Astrocyte of the cerebellum (primary cell): ENCODE measurements at regions not wholly inside any gene's neighbourhood (a gene's known extent, or its start where the extent isn't known, plus 50 kb on each side); places are given as distances from the start of the nearest gene placed in this dataset.
"Not testable (repeated sequence)": the region's sequence is repeated elsewhere in the genome, so short reads cannot be mapped to it uniquely, and the experiment has no call there.

Experiments used
- DNase-seq: peaks from one replicate; pipeline ENCODE4 v3.0.0-alpha.2; 2011; ENCODE audit warnings: low read depth
- H3K4me3 ChIP-seq: 2 replicates; pipeline ENCODE4 v1.5.1; 2011; ENCODE audit warnings: mild to moderate bottlenecking, low read depth, low read length, moderate library complexity
- CTCF ChIP-seq: IDR thresholded peaks from 2 replicates; pipeline ENCODE4 v1.5.1; 2012; ENCODE audit warnings: low read length, low read depth, moderate library complexity, mild to moderate bottlenecking; ENCODE audit errors: missing control alignments
- in situ Hi-C: cut with HindIII; loops from 2 replicates; pipeline ENCODE4 v1.10.0; 2017; ENCODE audit warnings: low sequenced_read_pairs

GRCh38 chr2:167814881-167815718, 432.3 kb downstream of the STK39 start:
- H3K4me3 ChIP-seq = no peak overlapping the region
- in situ Hi-C loops = no loop called here
- TF ChIP-seq CTCF = no peak
- DNase-seq = no peak

GRCh38 chr2:167814482-167814880, 432.9 kb downstream of the STK39 start:
- in situ Hi-C loops, H3K4me3 ChIP-seq, DNase-seq: not testable (repeated sequence)

- H3K4me3 ChIP-seq, DNase-seq, in situ Hi-C loops: not testable (repeated sequence)
Measured at GRCh38 chr2:167809799-167810198, 437.6 kb downstream of the STK39 start.

GRCh38 chr2:167803449-167803988, 443.9 kb downstream of the STK39 start:
- no peak for TF ChIP-seq CTCF
- in situ Hi-C loops = no loop called here

GRCh38 chr2:167794554-167795255, 452.7 kb downstream of the STK39 start:
- H3K4me3 ChIP-seq = no peak overlapping the region
- no peak for TF ChIP-seq CTCF
- in situ Hi-C loops = no loop called here
- DNase-seq = no peak

More at GRCh38 chr2:167803449-167803988, 443.9 kb downstream of the STK39 start:
- no peak for DNase-seq
- H3K4me3 ChIP-seq = no peak overlapping the region

- no peak overlapping the region for H3K4me3 ChIP-seq
- in situ Hi-C loops = no loop called here
- TF ChIP-seq CTCF = no peak
- no peak for DNase-seq
Measured at GRCh38 chr2:167793725-167794124, 453.7 kb downstream of the STK39 start.

- no peak for TF ChIP-seq CTCF
Measured at GRCh38 chr2:167792126-167792525, 455.3 kb downstream of the STK39 start.

More at GRCh38 chr2:167792126-167792525, 455.3 kb downstream of the STK39 start:
- H3K4me3 ChIP-seq = no peak overlapping the region
- no peak for DNase-seq
- in situ Hi-C loops = no loop called here
